Dendritic cell treated with granulocyte-macrophage colony-stimulating factor and Interleukin-4, amounts not matched to agents 40 ng/mL and 50 ng/mL, for 4 days (primary cell): ENCODE measurements at regions not wholly inside any gene's neighbourhood (a gene's known extent, or its start where the extent isn't known, plus 50 kb on each side); places are given as distances from the start of the nearest gene placed in this dataset.

Experiments
- H3K27ac Mint-ChIP-seq: one replicate; pipeline ENCODE4 v1.8.0; 2022; ENCODE audit warnings: mild to moderate bottlenecking, mixed read lengths
- H3K27me3 Mint-ChIP-seq: one replicate; pipeline ENCODE4 v1.8.0; 2022; ENCODE audit warnings: mild to moderate bottlenecking, mixed read lengths
- H3K36me3 Mint-ChIP-seq: one replicate; pipeline ENCODE4 v1.8.0; 2022; ENCODE audit warnings: low read depth, mixed read lengths
- H3K4me1 Mint-ChIP-seq: one replicate; pipeline ENCODE4 v1.8.0; 2022; ENCODE audit warnings: low read depth, mixed read lengths
- H3K4me3 Mint-ChIP-seq: one replicate; pipeline ENCODE4 v1.8.0; 2022; ENCODE audit warnings: mild to moderate bottlenecking, moderate library complexity, mixed read lengths
- H3K9me3 Mint-ChIP-seq: one replicate; pipeline ENCODE4 v1.8.0; 2022; ENCODE audit warnings: mixed read lengths
- intact Hi-C: fragments of 100-400 bp; cut with micrococcal nuclease; formaldehyde crosslinking; loops from one replicate; pipeline ENCODE4 v1.15.0; 2022

- Mint-ChIP-seq H3K27ac (no peak overlapping the region), H3K27me3 (peaks cover 19% of the 10 kb centered on the region), H3K36me3 (no peaks in the 10 kb centered on the region), H3K4me3 (no peak overlapping the region), H3K9me3 (no peaks in the 10 kb centered on the region), H3K4me1 (peaks cover 19% of the 10 kb centered on the region)
- intact Hi-C loops = no loop called here
These were observed 57.8 kb upstream of the HS6ST1 start for GRCh38 chr2:128376241-128377041.

- Mint-ChIP-seq H3K27me3 (peaks cover 20% of the 10 kb centered on the region), H3K9me3 (no peaks in the 10 kb centered on the region), H3K4me1 (peaks cover 19% of the 10 kb centered on the region), H3K4me3 (no peak overlapping the region), H3K27ac (no peak overlapping the region), H3K36me3 (no peaks in the 10 kb centered on the region)
- intact Hi-C loops = no loop called here
These were observed 58.6 kb upstream of the HS6ST1 start for GRCh38 chr2:128377071-128377910.

- Mint-ChIP-seq H3K36me3 (no peaks in the 10 kb centered on the region), H3K27ac (no peak overlapping the region), H3K9me3 (no peaks in the 10 kb centered on the region), H3K4me3 (no peak overlapping the region), H3K4me1 (peaks cover 19% of the 10 kb centered on the region), H3K27me3 (peaks cover 19% of the 10 kb centered on the region)
- intact Hi-C loops = no loop called here
These were observed 59.8 kb upstream of the HS6ST1 start for GRCh38 chr2:128378231-128379020.

GRCh38 chr2:128379021-128380015 is 60.6 kb upstream of the HS6ST1 start:
- Mint-ChIP-seq H3K27ac (no peak overlapping the region), H3K27me3 (peaks cover 16% of the 10 kb centered on the region), H3K4me1 (peaks cover 19% of the 10 kb centered on the region), H3K36me3 (no peaks in the 10 kb centered on the region), H3K4me3 (no peak overlapping the region), H3K9me3 (no peaks in the 10 kb centered on the region)
- intact Hi-C loops = no loop called here

GRCh38 chr2:128380061-128380889 is 61.6 kb upstream of the HS6ST1 start:
- Mint-ChIP-seq H3K27me3 (peaks cover 16% of the 10 kb centered on the region), H3K36me3 (no peaks in the 10 kb centered on the region), H3K4me1 (peaks cover 19% of the 10 kb centered on the region), H3K9me3 (no peaks in the 10 kb centered on the region), H3K27ac (no peak overlapping the region), H3K4me3 (no peak overlapping the region)
- intact Hi-C loops = no loop called here

GRCh38 chr2:128380961-128381938 is 62.6 kb upstream of the HS6ST1 start:
- no peak overlapping the region for H3K4me3 Mint-ChIP-seq
- peaks cover 19% of the 10 kb centered on the region for H3K4me1 Mint-ChIP-seq
- H3K27ac Mint-ChIP-seq = no peak overlapping the region
- H3K36me3 Mint-ChIP-seq = no peaks in the 10 kb centered on the region
- no peaks in the 10 kb centered on the region for H3K9me3 Mint-ChIP-seq
- H3K27me3 Mint-ChIP-seq = peaks cover 16% of the 10 kb centered on the region
- intact Hi-C loops = no loop called here

GRCh38 chr2:128384446-128384845 is 65.8 kb upstream of the HS6ST1 start:
- Mint-ChIP-seq H3K9me3 (no peaks in the 10 kb centered on the region), H3K27ac (no peak overlapping the region), H3K4me1 (peaks cover 11% of the 10 kb centered on the region), H3K4me3 (no peak overlapping the region), H3K36me3 (no peaks in the 10 kb centered on the region), H3K27me3 (peaks cover 5% of the 10 kb centered on the region)
- intact Hi-C loops = no loop called here

- Mint-ChIP-seq H3K4me3 (no peak overlapping the region), H3K36me3 (no peaks in the 10 kb centered on the region), H3K27ac (no peak overlapping the region), H3K27me3 (peaks cover 5% of the 10 kb centered on the region), H3K4me1 (peaks cover 7% of the 10 kb centered on the region), H3K9me3 (no peaks in the 10 kb centered on the region)
- intact Hi-C loops = no loop called here
These were observed 66.3 kb upstream of the HS6ST1 start for GRCh38 chr2:128384956-128385355.

- H3K27ac Mint-ChIP-seq = no peak overlapping the region
- H3K36me3 Mint-ChIP-seq = no peaks in the 10 kb centered on the region
- H3K27me3 Mint-ChIP-seq = peaks cover 5% of the 10 kb centered on the region
- intact Hi-C loops = no loop called here
- H3K4me3 Mint-ChIP-seq = no peak overlapping the region
- peaks cover 7% of the 10 kb centered on the region for H3K4me1 Mint-ChIP-seq
- H3K9me3 Mint-ChIP-seq = no peaks in the 10 kb centered on the region
These were observed 66.7 kb upstream of the HS6ST1 start for GRCh38 chr2:128385365-128385764.

- H3K4me1 Mint-ChIP-seq = peaks cover 7% of the 10 kb centered on the region
- H3K27me3 Mint-ChIP-seq = peaks cover 3% of the 10 kb centered on the region
- no peaks in the 10 kb centered on the region for H3K9me3 Mint-ChIP-seq
- intact Hi-C loops = no loop called here
- H3K36me3 Mint-ChIP-seq = no peaks in the 10 kb centered on the region
- no peak overlapping the region for H3K4me3 Mint-ChIP-seq
- no peak overlapping the region for H3K27ac Mint-ChIP-seq
These were observed 67.4 kb upstream of the HS6ST1 start for GRCh38 chr2:128386066-128386465.

- no peaks in the 10 kb centered on the region for H3K36me3 Mint-ChIP-seq
- H3K4me1 Mint-ChIP-seq = peaks cover 7% of the 10 kb centered on the region
- intact Hi-C loops = no loop called here
- no peaks in the 10 kb centered on the region for H3K9me3 Mint-ChIP-seq
- no peak overlapping the region for H3K4me3 Mint-ChIP-seq
- H3K27me3 Mint-ChIP-seq = no peaks in the 10 kb centered on the region
- no peak overlapping the region for H3K27ac Mint-ChIP-seq
These were observed 69.9 kb upstream of the HS6ST1 start for GRCh38 chr2:128388499-128388941.
